Testis (tissue), 2 donors: ENCODE measurements at regions not wholly inside any gene's neighbourhood (a gene's known extent, or its start where the extent isn't known, plus 50 kb on each side); places are given as distances from the start of the nearest gene placed in this dataset.

Source experiments
- DNase-seq: peaks from one replicate; pipeline ENCODE4 v3.0.0-alpha.2; 2019
- H3K27ac ChIP-seq, 2 donors: fragments of 200-600 bp; sonication (generic); one replicate each; pipeline ENCODE4 v1.5.1; 2019
- H3K27me3 ChIP-seq: fragments of 200-600 bp; sonication (generic); one replicate; pipeline ENCODE4 v1.5.1; 2019
- H3K36me3 ChIP-seq: fragments of 200-600 bp; sonication (generic); one replicate; pipeline ENCODE4 v1.5.1; 2017; ENCODE audit warnings: low read depth; ENCODE audit errors: missing control alignments
- H3K4me1 ChIP-seq: fragments of 200-600 bp; sonication (generic); one replicate; pipeline ENCODE4 v1.5.1; 2019
- H3K4me3 ChIP-seq, 2 donors: fragments of 200-600 bp; sonication (generic); one replicate each; pipeline ENCODE4 v1.5.1; 2017 to 2019
- H3K9me3 ChIP-seq: fragments of 200-600 bp; sonication (generic); one replicate; pipeline ENCODE4 v1.5.1; 2017
- POLR2A ChIP-seq: fragments of 450-650 bp; IDR thresholded peaks from one replicate; pipeline ENCODE4 v1.6.1; 2017; ENCODE audit warnings: antibody characterized with exemption, mild to moderate bottlenecking, moderate library complexity
- WGBS, 2 donors: methylation state at CpG; one replicate each; pipeline ENCODE4 v1.1.5; 2018; 5-methylcytosine and 5-hydroxymethylcytosine counted together
- intact Hi-C: fragments of 100-400 bp; cut with DNase I; formaldehyde crosslinking; loops from one replicate; pipeline ENCODE4 v1.15.1; 2023; ENCODE audit warnings: low total_unique reads
- TF ChIP-seq, protein P1 (sequence below), 3 experiments: fragments of 450-650 bp in 2 of 3; fragments of 200-600 bp in 1 of 3; sonication (generic) in 1 of 3; IDR thresholded peaks; one replicate each; pipeline ENCODE4 v1.5.1; 2016 to 2019; ENCODE audit warnings: antibody characterized with exemption in 3 of 3, mild to moderate bottlenecking in 2 of 3, moderate library complexity in 1 of 3

GRCh38 chr5:63081402-63081801 is 502.8 kb downstream of the LRRC70 start:
- H3K4me3 ChIP-seq: no peak overlapping the region
- no peaks in the 10 kb centered on the region for H3K27me3 ChIP-seq
- no peak overlapping the region for H3K27ac ChIP-seq
- H3K9me3 ChIP-seq: no peaks in the 10 kb centered on the region
- no peaks in the 10 kb centered on the region for H3K4me1 ChIP-seq
- no peaks in the 10 kb centered on the region for H3K36me3 ChIP-seq
- TF ChIP-seq, protein P1, sequence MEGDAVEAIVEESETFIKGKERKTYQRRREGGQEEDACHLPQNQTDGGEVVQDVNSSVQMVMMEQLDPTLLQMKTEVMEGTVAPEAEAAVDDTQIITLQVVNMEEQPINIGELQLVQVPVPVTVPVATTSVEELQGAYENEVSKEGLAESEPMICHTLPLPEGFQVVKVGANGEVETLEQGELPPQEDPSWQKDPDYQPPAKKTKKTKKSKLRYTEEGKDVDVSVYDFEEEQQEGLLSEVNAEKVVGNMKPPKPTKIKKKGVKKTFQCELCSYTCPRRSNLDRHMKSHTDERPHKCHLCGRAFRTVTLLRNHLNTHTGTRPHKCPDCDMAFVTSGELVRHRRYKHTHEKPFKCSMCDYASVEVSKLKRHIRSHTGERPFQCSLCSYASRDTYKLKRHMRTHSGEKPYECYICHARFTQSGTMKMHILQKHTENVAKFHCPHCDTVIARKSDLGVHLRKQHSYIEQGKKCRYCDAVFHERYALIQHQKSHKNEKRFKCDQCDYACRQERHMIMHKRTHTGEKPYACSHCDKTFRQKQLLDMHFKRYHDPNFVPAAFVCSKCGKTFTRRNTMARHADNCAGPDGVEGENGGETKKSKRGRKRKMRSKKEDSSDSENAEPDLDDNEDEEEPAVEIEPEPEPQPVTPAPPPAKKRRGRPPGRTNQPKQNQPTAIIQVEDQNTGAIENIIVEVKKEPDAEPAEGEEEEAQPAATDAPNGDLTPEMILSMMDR (IDR thresholded peaks at IDR 0.05): no peak
- no peak for TF ChIP-seq POLR2A
- intact Hi-C loops: no loop called here
- DNase-seq: no peak

DNA sequence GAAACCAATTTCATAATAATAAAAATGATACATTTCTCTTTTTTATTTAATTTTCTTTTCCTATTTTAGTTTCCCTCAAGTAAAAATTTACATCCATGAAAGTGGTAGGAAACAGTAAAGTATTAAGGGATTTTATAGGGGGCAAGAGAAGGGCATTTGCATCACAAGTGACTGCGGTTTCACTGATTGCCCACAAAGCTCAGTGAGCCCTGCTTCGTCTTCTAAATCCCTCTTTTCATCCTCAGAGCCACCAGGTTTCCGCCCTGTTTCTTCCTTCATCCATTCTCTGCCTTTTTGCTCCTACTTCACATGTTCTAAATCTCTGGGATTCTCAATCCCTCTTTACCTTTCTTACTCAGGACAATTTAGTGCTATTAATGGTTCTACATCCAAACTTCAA is 491.4 kb downstream of the LRRC70 start:
- Histone ChIP-seq H3K4me3 (no peak overlapping the region), H3K27ac (no peak overlapping the region), H3K4me1 (no peaks in the 10 kb centered on the region), H3K9me3 (no peaks in the 10 kb centered on the region), H3K36me3 (no peaks in the 10 kb centered on the region), H3K27me3 (no peaks in the 10 kb centered on the region)
- WGBS, 2 donors: 81 to 84% methylated on average over 3 of the region's 3 CpGs
- no peak for DNase-seq
- no peak for TF ChIP-seq POLR2A
- TF ChIP-seq, protein P1 (IDR thresholded peaks at IDR 0.05): no peak
- intact Hi-C loops: no loop called here

DNA sequence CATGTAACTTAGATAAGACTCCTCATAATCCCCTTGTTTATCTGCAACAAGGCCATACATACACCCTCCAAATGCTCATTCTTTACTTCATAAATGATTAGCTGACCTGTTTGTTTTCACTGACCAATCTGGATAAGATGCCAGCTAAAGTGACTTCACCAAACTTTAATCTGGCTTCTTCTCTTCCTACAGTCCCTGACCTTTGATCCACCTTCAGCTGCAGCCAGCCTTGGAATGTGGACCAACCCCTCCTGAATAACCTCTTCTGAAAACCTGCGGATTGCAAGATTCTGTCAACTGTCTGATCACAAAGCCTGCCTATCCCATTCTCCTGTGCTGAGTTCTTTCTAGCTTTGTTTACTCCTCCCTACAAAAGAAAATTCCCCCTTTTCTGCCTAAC is 476.8 kb downstream of the LRRC70 start:
- no peak for DNase-seq
- Histone ChIP-seq H3K27me3 (no peaks in the 10 kb centered on the region), H3K4me3 (no peak overlapping the region), H3K9me3 (no peaks in the 10 kb centered on the region), H3K4me1 (no peaks in the 10 kb centered on the region), H3K27ac (no peak overlapping the region), H3K36me3 (no peaks in the 10 kb centered on the region)
- 50 to 69% methylated on average over 1 of the region's 1 CpG for WGBS, 2 donors
- TF ChIP-seq, protein P1 (IDR thresholded peaks at IDR 0.05): no peak
- TF ChIP-seq POLR2A: no peak
- intact Hi-C loops: no loop called here

DNA sequence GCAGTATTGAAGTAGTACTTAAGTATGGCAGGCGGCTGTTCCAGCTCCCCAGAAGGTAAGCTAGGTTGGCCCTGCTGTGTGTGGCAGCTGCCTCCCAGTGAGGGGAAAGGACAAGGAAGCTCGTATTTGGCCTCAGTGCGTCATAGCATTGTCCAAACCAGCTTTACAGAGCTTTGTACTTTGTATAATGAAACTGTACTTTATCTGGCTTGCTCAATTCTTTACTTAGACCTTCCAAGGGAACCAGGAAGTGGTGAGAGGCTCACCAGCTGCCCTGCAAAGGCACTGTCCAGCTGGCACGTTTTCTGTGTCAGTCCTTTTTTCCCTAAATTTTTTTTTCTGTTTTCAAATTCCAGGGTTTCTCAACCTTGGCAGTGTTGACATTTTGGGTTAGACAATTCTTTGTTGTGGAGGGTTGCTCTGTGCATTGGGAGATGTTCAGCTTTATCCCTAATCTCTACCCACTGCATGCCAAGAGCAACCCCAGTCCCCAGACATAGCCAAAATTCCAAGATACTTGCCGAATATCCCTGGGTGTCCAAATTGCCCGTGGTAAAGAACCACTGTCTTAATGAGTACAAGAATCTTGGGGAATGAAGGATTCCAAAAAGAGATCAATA is 474.5 kb downstream of the LRRC70 start:
- Histone ChIP-seq H3K9me3 (no peaks in the 10 kb centered on the region), H3K4me3 (no peak overlapping the region), H3K27ac (no peak overlapping the region), H3K27me3 (no peaks in the 10 kb centered on the region), H3K36me3 (no peaks in the 10 kb centered on the region), H3K4me1 (no peaks in the 10 kb centered on the region)
- DNase-seq: peak; percentile 29
- TF ChIP-seq, protein P1 (IDR thresholded peaks at IDR 0.05): no peak
- no peak for TF ChIP-seq POLR2A
- 55 to 67% methylated on average over 6 of the region's 6 CpGs for WGBS, 2 donors
- intact Hi-C loops: no loop called here

- DNase-seq: no peak
- no peak for TF ChIP-seq POLR2A
- TF ChIP-seq, protein P1 (IDR thresholded peaks at IDR 0.05): no peak
- intact Hi-C loops: no loop called here
- Histone ChIP-seq H3K27ac (no peak overlapping the region), H3K4me1 (no peaks in the 10 kb centered on the region), H3K36me3 (no peaks in the 10 kb centered on the region), H3K9me3 (no peaks in the 10 kb centered on the region), H3K27me3 (no peaks in the 10 kb centered on the region), H3K4me3 (no peak overlapping the region)
- WGBS, 2 donors: 61 to 66% methylated on average over 2 of the region's 2 CpGs
Measured at GRCh38 chr5:63050916-63051315, 472.3 kb downstream of the LRRC70 start.
